ENCODE measurements at regions not wholly inside any gene's neighbourhood (a gene's known extent, or its start where the extent isn't known, plus 50 kb on each side); places are given as distances from the start of the nearest gene placed in this dataset.
"Not testable (repeated sequence)": the region's sequence is repeated elsewhere in the genome, so short reads cannot be mapped to it uniquely, and the experiment has no call there.

DNA sequence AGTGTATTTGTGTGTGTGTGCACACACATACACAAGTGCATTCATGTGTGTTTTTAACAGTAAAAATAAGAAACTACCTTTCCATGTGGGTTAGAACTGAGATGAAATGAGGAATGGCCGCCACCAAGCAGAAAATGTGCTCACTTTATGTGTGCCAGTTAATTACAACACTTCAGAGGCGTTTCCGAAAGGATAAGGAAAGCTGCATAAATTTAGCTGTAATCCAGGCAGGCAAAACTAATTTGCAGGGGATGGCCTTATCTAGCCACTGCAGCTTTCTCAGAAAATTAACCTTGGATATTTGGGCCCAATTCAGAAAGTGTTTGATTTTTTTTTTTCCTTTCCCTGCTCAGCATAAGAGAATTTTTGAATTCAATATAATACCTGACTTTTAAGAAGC, 328.8 kb upstream of the PHF14 start:
- Histone ChIP-seq H3K27me3 (no peaks in the 10 kb centered on the region), H3K36me3 (no peaks in the 10 kb centered on the region), H3K4me1 (no peaks in the 10 kb centered on the region), H3K4me3 (no peak overlapping the region), H3K9me3 (no peaks in the 10 kb centered on the region), H3K27ac (no peak overlapping the region)
- ATAC-seq (no peak), DNase-seq (no peak)
- TF ChIP-seq, protein P1, sequence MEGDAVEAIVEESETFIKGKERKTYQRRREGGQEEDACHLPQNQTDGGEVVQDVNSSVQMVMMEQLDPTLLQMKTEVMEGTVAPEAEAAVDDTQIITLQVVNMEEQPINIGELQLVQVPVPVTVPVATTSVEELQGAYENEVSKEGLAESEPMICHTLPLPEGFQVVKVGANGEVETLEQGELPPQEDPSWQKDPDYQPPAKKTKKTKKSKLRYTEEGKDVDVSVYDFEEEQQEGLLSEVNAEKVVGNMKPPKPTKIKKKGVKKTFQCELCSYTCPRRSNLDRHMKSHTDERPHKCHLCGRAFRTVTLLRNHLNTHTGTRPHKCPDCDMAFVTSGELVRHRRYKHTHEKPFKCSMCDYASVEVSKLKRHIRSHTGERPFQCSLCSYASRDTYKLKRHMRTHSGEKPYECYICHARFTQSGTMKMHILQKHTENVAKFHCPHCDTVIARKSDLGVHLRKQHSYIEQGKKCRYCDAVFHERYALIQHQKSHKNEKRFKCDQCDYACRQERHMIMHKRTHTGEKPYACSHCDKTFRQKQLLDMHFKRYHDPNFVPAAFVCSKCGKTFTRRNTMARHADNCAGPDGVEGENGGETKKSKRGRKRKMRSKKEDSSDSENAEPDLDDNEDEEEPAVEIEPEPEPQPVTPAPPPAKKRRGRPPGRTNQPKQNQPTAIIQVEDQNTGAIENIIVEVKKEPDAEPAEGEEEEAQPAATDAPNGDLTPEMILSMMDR (IDR thresholded peaks at IDR 0.05) = no peak
- intact Hi-C loops (cut with DNase I) = no loop called here

DNA sequence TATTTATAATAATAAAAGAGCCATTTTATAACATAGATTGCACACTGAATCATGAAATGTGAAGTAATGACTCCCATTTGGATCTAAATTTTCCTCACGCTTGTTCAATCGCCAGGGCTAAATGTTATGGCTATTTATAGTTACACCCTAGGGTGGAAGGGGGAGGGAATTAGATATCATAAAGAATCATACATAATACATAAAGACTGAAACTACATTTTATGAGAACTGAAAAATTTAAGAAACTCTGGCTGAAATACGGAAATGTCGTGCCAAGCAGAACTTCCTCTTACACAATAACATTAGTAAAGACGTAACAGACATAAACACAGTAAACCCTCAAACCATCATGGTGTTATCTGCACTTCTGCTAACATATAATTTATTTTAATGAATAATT, 327.5 kb upstream of the PHF14 start:
- intact Hi-C loops (cut with DNase I) = no loop called here
- no peak overlapping the region for H3K27ac ChIP-seq
- TF ChIP-seq, protein P1 (IDR thresholded peaks at IDR 0.05) = no peak
- ATAC-seq (no peak), DNase-seq (no peak)
- H3K27me3 ChIP-seq = no peaks in the 10 kb centered on the region
- H3K9me3 ChIP-seq = no peaks in the 10 kb centered on the region
- no peak overlapping the region for H3K4me3 ChIP-seq
- no peaks in the 10 kb centered on the region for H3K36me3 ChIP-seq
- H3K4me1 ChIP-seq = no peaks in the 10 kb centered on the region

DNA sequence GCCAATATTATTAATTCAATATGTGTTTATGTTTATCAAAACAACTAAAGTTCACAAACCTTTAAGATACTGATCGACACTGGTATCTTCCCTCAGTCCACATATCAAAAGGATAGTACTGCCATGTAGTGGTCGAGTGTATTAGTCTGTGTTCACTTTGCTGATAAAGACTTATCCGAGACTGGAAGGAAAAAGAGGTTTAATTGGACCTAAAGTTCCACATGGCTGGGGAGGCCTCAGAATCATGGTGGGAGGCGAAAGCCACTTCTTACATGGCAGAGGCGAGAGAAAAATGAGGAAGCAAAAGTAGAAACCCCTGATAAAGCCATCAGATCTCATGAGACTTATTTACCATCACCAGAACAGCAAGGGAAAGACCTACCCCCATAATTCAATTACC, 325.4 kb upstream of the PHF14 start:
- DNase-seq (no peak), ATAC-seq (no peak)
- Histone ChIP-seq H3K27me3 (no peaks in the 10 kb centered on the region), H3K27ac (no peak overlapping the region), H3K9me3 (no peaks in the 10 kb centered on the region), H3K4me1 (no peaks in the 10 kb centered on the region), H3K36me3 (no peaks in the 10 kb centered on the region), H3K4me3 (no peak overlapping the region)
- TF ChIP-seq, protein P1 (IDR thresholded peaks at IDR 0.05) = no peak
- intact Hi-C loops (cut with DNase I) = no loop called here

DNA sequence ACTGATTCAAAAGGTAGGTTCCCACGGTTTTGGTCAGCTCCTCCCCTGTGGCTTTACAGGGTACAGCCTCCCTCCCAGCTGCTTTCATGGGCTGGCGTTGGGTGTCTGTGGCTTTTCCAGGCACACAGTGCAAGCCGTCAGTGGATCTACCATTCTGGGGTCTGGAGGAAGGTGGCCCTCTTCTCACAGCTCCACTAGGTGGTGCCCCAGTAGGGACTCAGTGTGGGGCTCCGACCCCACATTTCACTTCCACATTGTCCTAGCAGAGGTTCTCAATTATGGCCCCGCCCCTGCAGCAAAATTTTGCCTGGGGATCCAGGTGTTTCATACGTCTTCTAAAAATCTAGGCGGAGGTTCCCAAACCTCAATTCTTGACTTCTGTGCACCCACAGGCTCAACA, 324.6 kb upstream of the PHF14 start:
- H3K36me3 ChIP-seq; DNase-seq; H3K4me3 ChIP-seq; H3K27me3 ChIP-seq; H3K9me3 ChIP-seq; intact Hi-C loops (cut with DNase I); ATAC-seq; H3K27ac ChIP-seq; H3K4me1 ChIP-seq: not testable (repeated sequence)

DNA sequence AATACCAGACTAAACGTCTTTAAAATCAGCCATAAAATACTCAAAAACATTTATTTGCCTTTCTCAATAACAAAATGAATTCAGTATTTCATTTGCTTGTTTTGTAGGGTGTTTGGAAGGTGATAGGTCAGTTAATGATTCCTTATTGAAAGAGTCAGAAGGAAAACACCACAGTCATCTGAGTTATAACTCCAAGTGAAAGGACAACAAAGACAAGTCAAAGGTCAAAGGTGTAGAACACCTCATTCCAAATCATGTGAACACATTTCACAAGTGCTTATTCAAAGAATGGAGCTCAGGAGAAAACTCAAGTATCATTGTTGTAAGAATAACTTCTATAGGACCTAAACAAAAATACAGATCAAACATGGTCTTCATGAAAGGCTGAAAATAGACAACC, 318.6 kb upstream of the PHF14 start:
- no peak for DNase-seq
- Histone ChIP-seq H3K9me3 (no peaks in the 10 kb centered on the region), H3K36me3 (no peaks in the 10 kb centered on the region), H3K4me3 (no peak overlapping the region), H3K27me3 (no peaks in the 10 kb centered on the region), H3K4me1 (no peaks in the 10 kb centered on the region), H3K27ac (no peak overlapping the region)
- ATAC-seq = no peak
- intact Hi-C loops (cut with DNase I) = no loop called here
- TF ChIP-seq, protein P1 (IDR thresholded peaks at IDR 0.05) = no peak

DNA sequence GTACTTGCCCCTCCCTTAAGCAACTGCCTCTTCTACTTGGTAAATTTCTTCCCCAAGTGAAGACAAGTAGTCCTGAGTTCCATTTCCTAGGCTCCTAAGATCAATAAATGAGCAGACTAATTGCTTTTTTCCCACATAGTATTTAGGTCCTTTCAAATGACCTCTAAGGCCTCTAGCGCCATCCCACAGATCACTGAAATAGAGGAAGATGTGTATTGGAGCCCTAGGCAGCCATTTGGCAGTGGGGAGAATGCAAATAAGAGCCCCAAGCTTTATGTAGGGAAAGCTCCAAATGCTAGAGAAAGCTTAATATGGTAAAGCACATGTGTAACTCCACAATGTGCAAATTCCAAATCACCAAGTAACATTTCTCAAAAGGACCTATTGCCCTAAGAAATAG, 316.5 kb upstream of the PHF14 start:
- DNase-seq = no peak
- no peak overlapping the region for H3K4me3 ChIP-seq
- no peaks in the 10 kb centered on the region for H3K4me1 ChIP-seq
- no peak overlapping the region for H3K27ac ChIP-seq
- intact Hi-C loops (cut with DNase I) = no loop called here
- no peak for ATAC-seq
- no peaks in the 10 kb centered on the region for H3K27me3 ChIP-seq
- TF ChIP-seq, protein P1 (IDR thresholded peaks at IDR 0.05) = no peak
- H3K36me3 ChIP-seq = no peaks in the 10 kb centered on the region
- H3K9me3 ChIP-seq = no peaks in the 10 kb centered on the region

Data from upper lobe of right lung (tissue), 1 donor.